LNCAP (cell line): ENCODE measurements at regions not wholly inside any gene's neighbourhood (a gene's known extent, or its start where the extent isn't known, plus 50 kb on each side); places are given as distances from the start of the nearest gene placed in this dataset.

Experiments
- CTCF ChIP-seq: fragments of 450-650 bp; IDR thresholded peaks from 2 replicates; pipeline ENCODE4 v1.5.1; 2017; ENCODE audit warnings: mild to moderate bottlenecking

DNA sequence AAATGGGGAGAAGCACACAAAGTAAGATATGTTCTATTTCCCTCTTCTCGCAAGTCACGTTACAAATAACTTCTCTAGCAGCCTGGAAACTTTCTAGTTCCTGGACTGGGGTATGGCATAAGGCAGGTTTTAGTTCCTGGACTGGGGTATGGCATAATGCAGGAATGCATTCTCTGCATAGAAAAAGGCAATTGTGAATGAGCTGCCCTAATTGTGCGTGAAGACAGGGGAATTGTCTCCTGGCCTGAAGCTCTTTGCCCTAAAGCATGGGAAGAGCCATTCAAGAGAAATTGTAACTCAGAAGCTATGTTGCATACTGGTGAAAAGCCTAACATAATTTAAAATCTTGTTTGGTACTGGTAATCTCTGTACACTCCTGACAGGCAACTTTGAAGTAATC, 54.3 kb upstream of the CBLB start:
- no peak for TF ChIP-seq CTCF

GRCh38 chr3:105927741-105928140, 58.9 kb upstream of the CBLB start:
- no peak for TF ChIP-seq CTCF

DNA sequence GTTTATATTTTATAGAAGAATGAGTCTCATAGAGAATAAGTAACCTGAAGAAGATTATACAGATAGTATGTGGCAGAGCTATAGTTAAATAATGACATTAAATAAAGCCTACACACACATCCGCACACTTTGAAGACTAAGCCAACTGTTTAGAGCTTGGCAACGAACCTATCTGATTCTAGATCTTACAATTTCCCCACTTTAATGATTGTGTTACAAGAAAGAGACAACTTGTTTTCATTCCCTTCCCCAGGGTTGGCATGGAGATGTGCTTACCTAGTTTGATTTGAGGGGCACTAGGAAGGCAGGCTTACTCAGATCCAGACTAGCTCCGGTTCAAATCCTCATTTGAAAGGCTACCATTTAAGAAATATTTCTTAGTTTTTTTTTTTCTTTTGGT, 61.9 kb upstream of the CBLB start:
- no peak for TF ChIP-seq CTCF

DNA sequence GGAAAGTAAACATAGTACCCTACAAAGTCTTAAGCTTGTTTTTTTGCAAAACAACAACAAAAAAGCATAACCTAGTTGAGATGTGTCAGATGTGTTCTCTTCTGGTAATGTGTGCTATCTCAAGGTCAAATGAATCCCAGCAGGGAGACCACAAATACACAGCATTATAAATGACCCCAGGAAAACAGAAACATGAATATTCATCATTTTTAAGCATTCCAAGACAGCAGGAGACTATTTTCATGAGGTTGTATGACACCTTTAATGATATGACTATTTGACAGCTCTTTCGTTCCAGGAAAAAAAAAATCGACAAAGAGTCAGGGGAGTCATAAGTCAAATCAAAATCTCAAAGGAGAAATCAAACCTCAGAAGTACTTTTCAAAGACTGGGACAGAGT, 62.7 kb upstream of the CBLB start:
- no peak for TF ChIP-seq CTCF

DNA sequence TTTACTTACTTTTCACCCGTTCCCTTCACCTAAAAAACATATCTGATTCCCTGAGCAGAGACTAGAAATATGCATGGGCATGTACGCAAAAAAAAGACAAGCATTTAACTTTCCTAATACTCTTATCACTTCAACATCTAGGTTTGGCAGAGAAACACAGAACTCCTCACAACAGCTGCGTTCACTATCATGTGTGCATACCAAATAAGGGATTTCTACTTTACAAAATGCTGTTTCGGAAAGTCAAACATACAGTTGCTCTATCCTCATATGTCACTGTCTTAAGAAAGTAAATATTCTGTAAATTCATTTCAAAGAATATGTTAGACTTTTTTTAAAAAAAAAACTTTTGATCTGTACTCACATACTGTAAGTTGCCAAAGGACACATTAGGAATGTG, 65.1 kb upstream of the CBLB start:
- TF ChIP-seq CTCF, result no peak

DNA sequence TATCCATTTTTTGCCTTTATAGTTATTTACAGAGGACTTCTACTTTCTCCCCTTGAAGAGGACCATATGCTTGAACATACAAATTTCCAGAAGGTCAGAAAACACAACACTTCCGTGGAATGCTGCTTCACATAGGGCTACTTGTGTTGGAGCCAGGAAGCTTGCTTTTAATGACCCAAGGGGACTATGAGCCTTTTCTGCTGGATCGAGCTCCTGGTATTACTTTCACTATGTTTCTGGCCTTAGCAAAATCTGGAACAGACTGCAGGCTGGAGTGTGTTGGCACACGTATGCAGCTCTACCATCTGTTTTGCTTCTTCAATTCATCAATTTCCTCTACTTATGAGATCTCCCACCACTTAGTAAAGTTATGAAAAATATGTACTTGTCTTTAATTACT, 69.3 kb upstream of the CBLB start:
- no peak for TF ChIP-seq CTCF

DNA sequence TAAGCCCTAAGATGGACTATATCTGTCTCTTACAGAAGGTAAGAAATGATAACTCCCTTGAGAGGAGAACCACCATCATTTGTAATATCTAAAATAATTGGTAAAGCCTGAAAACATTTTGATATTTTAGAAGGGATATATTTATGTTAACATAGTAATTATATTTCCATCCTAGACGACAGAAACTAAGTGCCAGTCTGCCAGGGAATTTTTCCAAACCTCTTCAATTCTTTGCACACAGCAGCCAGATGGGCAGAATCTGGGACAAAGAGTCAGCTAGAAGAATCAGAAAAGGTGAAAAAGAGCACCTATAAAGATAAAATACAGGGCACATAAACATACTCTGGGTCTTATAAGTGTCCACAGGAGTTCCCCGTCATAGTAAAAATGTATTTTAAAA, 70.0 kb upstream of the CBLB start:
- no peak for TF ChIP-seq CTCF

DNA sequence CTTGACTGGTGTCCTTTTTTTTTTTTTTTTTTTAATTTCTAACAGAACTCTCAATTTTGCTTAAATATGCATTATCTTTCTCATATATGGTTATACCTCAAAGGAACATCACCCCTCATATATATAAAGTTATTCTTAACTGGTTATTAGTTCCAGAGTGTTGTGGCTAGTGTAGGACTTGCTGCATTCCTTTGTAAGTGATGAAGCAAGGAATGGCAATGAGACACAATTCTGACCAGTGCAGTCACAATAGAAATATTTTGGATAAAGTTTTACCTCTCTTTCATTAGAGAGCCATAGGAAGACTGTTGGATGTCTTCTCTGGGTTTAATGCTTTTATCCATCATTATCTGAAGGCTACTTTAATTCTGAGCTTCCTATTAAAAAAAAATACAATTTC, 75.5 kb upstream of the CBLB start:
- no peak for TF ChIP-seq CTCF
